ENCODE measurements at regions not wholly inside any gene's neighbourhood (a gene's known extent, or its start where the extent isn't known, plus 50 kb on each side); places are given as distances from the start of the nearest gene placed in this dataset.

DNA sequence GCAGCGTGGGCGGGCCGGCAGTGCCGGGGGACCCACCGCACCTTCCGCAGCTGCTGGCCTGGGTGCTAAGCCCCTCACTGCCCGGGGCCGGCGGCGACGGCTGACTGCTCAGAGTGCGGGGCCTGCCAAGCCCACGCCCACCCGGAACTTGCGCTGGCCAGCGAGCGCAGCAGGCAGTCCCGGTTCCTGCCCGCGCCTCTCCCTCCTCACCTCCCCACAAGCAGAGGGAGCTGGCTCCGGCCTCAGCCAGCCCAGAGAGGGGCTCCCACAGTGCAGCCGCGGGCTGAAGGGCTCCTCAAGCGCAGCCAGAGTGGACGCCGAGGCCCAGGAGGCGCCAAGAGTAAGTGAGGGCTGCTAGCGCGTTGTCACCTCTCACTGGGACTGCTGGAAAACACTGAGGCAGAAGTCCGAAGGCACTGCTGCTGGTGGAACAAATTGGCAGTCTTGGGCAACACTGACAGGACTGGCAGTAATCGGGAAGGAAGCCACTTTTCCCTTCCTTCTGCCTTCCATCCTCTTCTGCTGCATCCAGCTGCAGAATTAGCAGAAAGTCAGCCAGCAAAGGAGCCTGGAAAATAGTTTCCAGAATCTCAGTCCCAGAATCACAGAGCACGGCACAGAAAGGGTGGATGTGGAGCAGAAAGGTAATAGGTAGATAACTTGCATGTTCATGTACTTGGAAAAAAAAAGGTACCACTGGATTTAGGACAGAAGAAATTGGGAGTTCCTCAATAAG, 179.4 kb upstream of the FN1 start:
- TF ChIP-seq EZH2phosphoT487 (IDR thresholded peaks at IDR 0.05; ENCODE audit: borderline replicate concordance, low read length) (no peak), EZH2 (IDR thresholded peaks at IDR 0.05; ENCODE audit: low read length, unreplicated experiment) (no peak)
- TF ChIP-seq, protein P1, sequence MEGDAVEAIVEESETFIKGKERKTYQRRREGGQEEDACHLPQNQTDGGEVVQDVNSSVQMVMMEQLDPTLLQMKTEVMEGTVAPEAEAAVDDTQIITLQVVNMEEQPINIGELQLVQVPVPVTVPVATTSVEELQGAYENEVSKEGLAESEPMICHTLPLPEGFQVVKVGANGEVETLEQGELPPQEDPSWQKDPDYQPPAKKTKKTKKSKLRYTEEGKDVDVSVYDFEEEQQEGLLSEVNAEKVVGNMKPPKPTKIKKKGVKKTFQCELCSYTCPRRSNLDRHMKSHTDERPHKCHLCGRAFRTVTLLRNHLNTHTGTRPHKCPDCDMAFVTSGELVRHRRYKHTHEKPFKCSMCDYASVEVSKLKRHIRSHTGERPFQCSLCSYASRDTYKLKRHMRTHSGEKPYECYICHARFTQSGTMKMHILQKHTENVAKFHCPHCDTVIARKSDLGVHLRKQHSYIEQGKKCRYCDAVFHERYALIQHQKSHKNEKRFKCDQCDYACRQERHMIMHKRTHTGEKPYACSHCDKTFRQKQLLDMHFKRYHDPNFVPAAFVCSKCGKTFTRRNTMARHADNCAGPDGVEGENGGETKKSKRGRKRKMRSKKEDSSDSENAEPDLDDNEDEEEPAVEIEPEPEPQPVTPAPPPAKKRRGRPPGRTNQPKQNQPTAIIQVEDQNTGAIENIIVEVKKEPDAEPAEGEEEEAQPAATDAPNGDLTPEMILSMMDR (conservative IDR thresholded peaks at IDR 0.05; ENCODE audit: low read depth, low read length): no peak
